IMR-90 (cell line): ENCODE measurements at regions not wholly inside any gene's neighbourhood (a gene's known extent, or its start where the extent isn't known, plus 50 kb on each side); places are given as distances from the start of the nearest gene placed in this dataset.

Experiments used
- ATAC-seq: fragments of 200-7000 bp; cut with Tn5 transposase; 2 replicates; pipeline ENCODE4 v1.9.1; 2020; ENCODE audit warnings: low read depth, mild to moderate bottlenecking, moderate library complexity
- BruUV-seq: library from RNA; stranded (reverse); fragments of 400-500 nt; replicated peaks from 2 replicates; lab custom pipeline; 2021; lab: Mats Ljungman, UMichigan
- CTCF ChIA-PET: fragments of 300-600 bp; formaldehyde crosslinking; extraction: SDS; loops from one replicate; lab custom pipeline; 2021; ENCODE audit warnings: antibody characterized with exemption; lab: Yijun Ruan, JAX
- POLR2A ChIA-PET: fragments of 300-600 bp; sonication (Branson Sonifier 250); formaldehyde crosslinking; loops from one replicate; lab custom pipeline; 2022; ENCODE audit warnings: antibody characterized with exemption; ENCODE audit not compliant: unreplicated experiment; lab: Charles Lee
- DNase-seq: peaks from one replicate; pipeline ENCODE4 v3.0.0; 2013
- H2AFZ ChIP-seq: replicated peaks from 2 replicates; pipeline ENCODE3; 2013; ENCODE audit warnings: low read length, mild to moderate bottlenecking; ENCODE audit not compliant: poor library complexity
- H2AK5ac ChIP-seq: 2 replicates; pipeline ENCODE4 v1.6.1; 2013; ENCODE audit warnings: low read depth, low read length, inconsistent platforms
- H2AK9ac ChIP-seq: replicated peaks from 2 replicates; pipeline ENCODE3; 2013; ENCODE audit warnings: mild to moderate bottlenecking, low read depth, low read length, moderate library complexity; ENCODE audit not compliant: poor library complexity
- H2BK120ac ChIP-seq: 2 replicates; pipeline ENCODE4 v1.6.1; 2013; ENCODE audit warnings: low read depth, low read length, inconsistent platforms
- H2BK15ac ChIP-seq: 3 replicates; pipeline ENCODE4 v1.6.1; 2013; ENCODE audit warnings: low read depth, low read length, inconsistent platforms
- H2BK20ac ChIP-seq: 2 replicates; pipeline ENCODE4 v1.6.1; 2013; ENCODE audit warnings: low read depth, mild to moderate bottlenecking, inconsistent platforms, low read length, moderate library complexity
- H2BK5ac ChIP-seq: 2 replicates; pipeline ENCODE4 v1.6.1; 2013; ENCODE audit warnings: mild to moderate bottlenecking, low read depth, low read length, inconsistent platforms; ENCODE audit not compliant: poor library complexity, severe bottlenecking
- H3K14ac ChIP-seq: replicated peaks from 2 replicates; pipeline ENCODE4 v1.6.1; 2013; ENCODE audit warnings: low read depth, low read length, inconsistent platforms
- H3K18ac ChIP-seq: 2 replicates; pipeline ENCODE4 v1.6.1; 2013; ENCODE audit warnings: low read depth, low read length, control low read depth
- H3K23ac ChIP-seq: 2 replicates; pipeline ENCODE4 v1.6.1; 2013; ENCODE audit warnings: low read depth, low read length, inconsistent platforms
- H3K27ac ChIP-seq: 2 replicates; pipeline ENCODE4 v1.5.1; 2013; ENCODE audit warnings: mild to moderate bottlenecking, control low read depth, low read length; ENCODE audit not compliant: insufficient read depth
- H3K27me3 ChIP-seq: 2 replicates; pipeline ENCODE4 v1.6.1; 2013; ENCODE audit warnings: low read length; ENCODE audit not compliant: control insufficient read depth, insufficient read depth
- H3K36me3 ChIP-seq: 2 replicates; pipeline ENCODE4 v1.6.1; 2013; ENCODE audit warnings: low read length, mixed read lengths; ENCODE audit not compliant: control insufficient read depth, insufficient read depth
- H3K4ac ChIP-seq: 2 replicates; pipeline ENCODE4 v1.6.1; 2013; ENCODE audit warnings: low read depth, low read length, inconsistent platforms
- H3K4me1 ChIP-seq: 2 replicates; pipeline ENCODE4 v1.6.1; 2013; ENCODE audit warnings: low read length, mixed read lengths; ENCODE audit not compliant: control insufficient read depth, insufficient read depth
- H3K4me2 ChIP-seq: 2 replicates; pipeline ENCODE4 v1.6.1; 2013; ENCODE audit warnings: low read depth, mild to moderate bottlenecking, control low read depth, low read length, moderate library complexity
- H3K4me3 ChIP-seq: 2 replicates; pipeline ENCODE4 v1.5.1; 2013; ENCODE audit warnings: low read depth, mild to moderate bottlenecking, control low read depth, low read length, moderate library complexity; ENCODE audit not compliant: insufficient read depth
- H3K56ac ChIP-seq: 2 replicates; pipeline ENCODE4 v1.6.1; 2013; ENCODE audit warnings: low read length, inconsistent platforms; ENCODE audit not compliant: insufficient read depth; ENCODE audit errors: extremely low read depth
- H3K79me1 ChIP-seq, 2 experiments: 2 replicates each; pipeline ENCODE4 v1.6.1; 2013; ENCODE audit warnings: low read length in 2 of 2, inconsistent platforms in 1 of 2, low read depth in 1 of 2
- H3K9ac ChIP-seq: 2 replicates; pipeline ENCODE4 v1.6.1; 2013; ENCODE audit warnings: low read depth, low read length, control low read depth
- H3K9me1 ChIP-seq: 2 replicates; pipeline ENCODE4 v1.6.1; 2013; ENCODE audit warnings: low read length, inconsistent platforms; ENCODE audit not compliant: insufficient read depth
- H3K9me3 ChIP-seq: 2 replicates; pipeline ENCODE4 v1.6.1; 2013; ENCODE audit warnings: low read length; ENCODE audit not compliant: control insufficient read depth, insufficient read depth
- H4K20me1 ChIP-seq: 2 replicates; pipeline ENCODE4 v1.6.1; 2013; ENCODE audit warnings: low read length, inconsistent platforms; ENCODE audit not compliant: insufficient read depth
- H4K5ac ChIP-seq: 2 replicates; pipeline ENCODE4 v1.6.1; 2013; ENCODE audit warnings: mild to moderate bottlenecking, low read depth, low read length, control low read depth
- H4K8ac ChIP-seq, 2 experiments: 2 replicates each; pipeline ENCODE4 v1.6.1; 2013; ENCODE audit warnings: low read depth in 2 of 2, low read length in 2 of 2, control low read depth in 1 of 2, inconsistent platforms in 1 of 2
- H4K91ac ChIP-seq: 2 replicates; pipeline ENCODE4 v1.6.1; 2013; ENCODE audit warnings: low read depth, low read length, inconsistent platforms; ENCODE audit not compliant: insufficient read depth
- BHLHE40 ChIP-seq: fragments of 150-350 bp; IDR thresholded peaks from 2 replicates; pipeline ENCODE4 v1.6.1; 2016; ENCODE audit warnings: mild to moderate bottlenecking, low read depth, low read length
- CHD1 ChIP-seq: IDR thresholded peaks from 2 replicates; pipeline ENCODE4 v1.6.1; 2012; ENCODE audit warnings: low read depth, low read length, improper control_type of control experiment
- CTCF ChIP-seq: conservative IDR thresholded peaks from 2 replicates; pipeline ENCODE4 v1.5.1; 2012; ENCODE audit warnings: mild to moderate bottlenecking, low read depth, low read length, improper control_type of control experiment
- ELK1 ChIP-seq: fragments of 150-350 bp; IDR thresholded peaks from 2 replicates; pipeline ENCODE4 v1.6.1; 2016; ENCODE audit warnings: low read depth, mild to moderate bottlenecking, low read length, moderate library complexity, borderline replicate concordance
- MAZ ChIP-seq: IDR thresholded peaks from 2 replicates; pipeline ENCODE4 v1.6.1; 2012; ENCODE audit warnings: low read depth, mild to moderate bottlenecking, low read length, improper control_type of control experiment, moderate library complexity, borderline replicate concordance
- NFE2L2 ChIP-seq: fragments of 150-350 bp; IDR thresholded peaks from 2 replicates; pipeline ENCODE4 v1.6.1; 2016; ENCODE audit warnings: low read depth, mild to moderate bottlenecking, low read length
- USF2 ChIP-seq: fragments of 150-350 bp; IDR thresholded peaks from 2 replicates; pipeline ENCODE4 v1.6.1; 2017; ENCODE audit warnings: mild to moderate bottlenecking, antibody characterized with exemption, low read length, low read depth
- dilution Hi-C: fragments of 300-500 bp; cut with HindIII; formaldehyde crosslinking; loops from one replicate; pipeline ENCODE4 v1.14.3; 2018; ENCODE audit warnings: low sequenced_read_pairs; ENCODE audit not compliant: unreplicated experiment
- in situ Hi-C: fragments of 300-500 bp; cut with MboI; formaldehyde crosslinking; loops from 3 replicates; pipeline ENCODE4 v1.14.3; 2019; ENCODE audit warnings: low sequenced_read_pairs, inconsistent platforms, mixed read lengths
- intact Hi-C: fragments of 100-400 bp; cut with micrococcal nuclease; formaldehyde crosslinking; loops from 2 replicates; pipeline ENCODE4 v1.10.0; 2022

- Histone ChIP-seq H3K9me1 (no peaks in the 10 kb centered on the region), H3K9me3 (no peaks in the 10 kb centered on the region), H2BK5ac (no peak overlapping the region), H3K4me3 (no peak overlapping the region), H2BK15ac (no peak overlapping the region), H3K14ac (no peak overlapping the region), H3K27ac (no peak overlapping the region), H3K9ac (no peak overlapping the region), H3K23ac (no peak overlapping the region), H3K36me3 (no peaks in the 10 kb centered on the region), H2AFZ (no peak overlapping the region), H4K91ac (no peak overlapping the region), H3K27me3 (no peaks in the 10 kb centered on the region), H2AK5ac (no peak overlapping the region), H2BK20ac (no peak overlapping the region), H3K4me2 (no peak overlapping the region), H2AK9ac (no peak overlapping the region), H3K4ac (no peak overlapping the region), H3K79me1 (no peaks in the 10 kb centered on the region), H2BK120ac (no peak overlapping the region), H3K18ac (no peak overlapping the region), H3K4me1 (no peaks in the 10 kb centered on the region), H4K5ac (no peak overlapping the region), H3K56ac (no peak overlapping the region), H4K20me1 (no peaks in the 10 kb centered on the region), H4K8ac (no peak overlapping the region)
- DNase-seq (no peak), ATAC-seq (no peak)
- POLR2A ChIA-PET = no interaction called here
- no TSS peak for BruUV-seq
- intact Hi-C loops (loop anchor here (10.0 kb wide), 1 partner anchor 62 kb away; no protein-coding TSS in a partner anchor), dilution Hi-C loops (no loop called here), in situ Hi-C loops (no loop called here)
- TF ChIP-seq BHLHE40 (no peak), CHD1 (no peak), USF2 (no peak), NFE2L2 (no peak), MAZ (no peak), CTCF (no peak), ELK1 (no peak)
- CTCF ChIA-PET = no interaction called here
Observed at GRCh38 chr18:43866696-43867095, 589.4 kb upstream of the SYT4 start.
